Naive thymus-derived CD4-positive, alpha-beta T cell (primary cell): ENCODE measurements at regions not wholly inside any gene's neighbourhood (a gene's known extent, or its start where the extent isn't known, plus 50 kb on each side); places are given as distances from the start of the nearest gene placed in this dataset.
A peak's percentile ranks its signal among the peaks of the same experiment; 100 is the strongest.

ENCODE experiments used
- ATAC-seq: fragments of 150-1000 bp; cut with Tn5 transposase; 2 replicates; pipeline ENCODE4 v1.10.0; 2021; ENCODE audit warnings: mild to moderate bottlenecking, moderate library complexity
- CTCF ChIA-PET: fragments of 350-600 bp; sonication (Branson Sonifier 250); formaldehyde crosslinking; loops from one replicate; lab custom pipeline; 2021; ENCODE audit warnings: antibody characterized with exemption; lab: Charles Lee
- POLR2A ChIA-PET: fragments of 350-600 bp; sonication (Branson Sonifier 250); formaldehyde crosslinking; loops from one replicate; lab custom pipeline; 2021; ENCODE audit warnings: antibody characterized with exemption, inconsistent platforms; lab: Charles Lee
- DNase-seq, 9 donors: peaks; one replicate each; pipeline versions ENCODE4 v3.0.0 to v3.0.0-alpha.2; 2020 to 2022; ENCODE audit warnings: mixed read lengths in 1 of 9
- H3K27ac ChIP-seq: one replicate; pipeline ENCODE4 v1.7.0; 2013; ENCODE audit warnings: mild to moderate bottlenecking, low read depth, low read length, moderate library complexity
- H3K27me3 ChIP-seq, 2 donors: one replicate each; pipeline ENCODE4 v1.7.0; 2013; ENCODE audit warnings: low read length in 2 of 2, mild to moderate bottlenecking in 2 of 2, moderate library complexity in 2 of 2; ENCODE audit not compliant: control insufficient read depth in 2 of 2, insufficient read depth in 2 of 2
- H3K36me3 ChIP-seq, 3 experiments: 1 replicate in 2 of 3; 2 replicates in 1 of 3; pipeline ENCODE4 v1.7.0; 2013; ENCODE audit warnings: low read length in 3 of 3, mild to moderate bottlenecking in 3 of 3, moderate library complexity in 1 of 3; ENCODE audit not compliant: insufficient read depth in 3 of 3, control insufficient read depth in 2 of 3
- H3K4me1 ChIP-seq, 2 donors: one replicate each; pipeline ENCODE4 v1.7.0; 2013; ENCODE audit warnings: low read length in 2 of 2, mild to moderate bottlenecking in 2 of 2, moderate library complexity in 1 of 2; ENCODE audit not compliant: control insufficient read depth in 2 of 2, insufficient read depth in 2 of 2
- H3K4me3 ChIP-seq: 2 replicates; pipeline ENCODE4 v1.7.0; 2013; ENCODE audit warnings: mild to moderate bottlenecking, low read length
- H3K9me3 ChIP-seq, 3 experiments: 1 replicate in 2 of 3; 2 replicates in 1 of 3; pipeline ENCODE4 v1.7.0; 2013; ENCODE audit warnings: low read length in 3 of 3; ENCODE audit not compliant: control insufficient read depth in 2 of 3
- H3K27ac Mint-ChIP-seq, 9 donors: one replicate each; pipeline ENCODE4 v1.8.0; 2020 to 2022; ENCODE audit warnings: mixed read lengths in 9 of 9, mild to moderate bottlenecking in 8 of 9, moderate library complexity in 5 of 9, inconsistent platforms in 2 of 9
- H3K27me3 Mint-ChIP-seq, 5 donors: one replicate each; pipeline ENCODE4 v1.8.0; 2021 to 2022; ENCODE audit warnings: mixed read lengths in 5 of 5, mild to moderate bottlenecking in 1 of 5
- H3K36me3 Mint-ChIP-seq, 5 donors: one replicate each; pipeline ENCODE4 v1.8.0; 2020 to 2022; ENCODE audit warnings: mixed read lengths in 5 of 5, mild to moderate bottlenecking in 3 of 5, inconsistent platforms in 1 of 5
- H3K4me1 Mint-ChIP-seq, 7 donors: one replicate each; pipeline ENCODE4 v1.8.0; 2020 to 2022; ENCODE audit warnings: mixed read lengths in 7 of 7, mild to moderate bottlenecking in 3 of 7, inconsistent platforms in 1 of 7
- H3K4me3 Mint-ChIP-seq, 10 donors: one replicate each; pipeline ENCODE4 v1.8.0; 2020 to 2022; ENCODE audit warnings: mild to moderate bottlenecking in 10 of 10, mixed read lengths in 10 of 10, moderate library complexity in 6 of 10, inconsistent platforms in 2 of 10
- H3K9me3 Mint-ChIP-seq, 11 donors: one replicate each; pipeline ENCODE4 v1.8.0; 2020 to 2022; ENCODE audit warnings: mixed read lengths in 11 of 11, mild to moderate bottlenecking in 4 of 11, inconsistent platforms in 1 of 11, moderate library complexity in 1 of 11
- intact Hi-C, 2 donors: fragments of 100-400 bp; cut with micrococcal nuclease; formaldehyde crosslinking; loops; one replicate each; pipeline ENCODE4 v1.15.1; 2023

GRCh38 chr9:99634186-99634585 lies 187.5 kb upstream of the NR4A3 start:
- CTCF ChIA-PET: no interaction called here
- no peaks in the 10 kb centered on the region for H3K36me3 Mint-ChIP-seq

GRCh38 chr9:99635032-99635431 lies 186.7 kb upstream of the NR4A3 start:
- no peaks in the 10 kb centered on the region for H3K9me3 Mint-ChIP-seq
- H3K4me3 ChIP-seq: no peak overlapping the region
- DNase-seq: no peak
- intact Hi-C loops: no loop called here
- POLR2A ChIA-PET: no interaction called here
- H3K36me3 ChIP-seq: no peaks in the 10 kb centered on the region
- H3K27me3 ChIP-seq: no peaks in the 10 kb centered on the region
- ATAC-seq: no peak
- no peaks in the 10 kb centered on the region for H3K4me1 ChIP-seq
- no peak overlapping the region for H3K4me3 Mint-ChIP-seq
- H3K4me1 Mint-ChIP-seq: no peaks in the 10 kb centered on the region
- peaks cover 0 to 25% (median 10%) of the 10 kb centered on the region in 5 donors for H3K27me3 Mint-ChIP-seq
- H3K9me3 ChIP-seq: no peaks in the 10 kb centered on the region
- H3K27ac Mint-ChIP-seq: no peak overlapping the region
- H3K36me3 Mint-ChIP-seq: no peaks in the 10 kb centered on the region
- no peak overlapping the region for H3K27ac ChIP-seq
- CTCF ChIA-PET: no interaction called here

More at GRCh38 chr9:99634186-99634585, 187.5 kb upstream of the NR4A3 start:
- no peak for ATAC-seq
- Histone ChIP-seq H3K4me3 (no peak overlapping the region), H3K9me3 (no peaks in the 10 kb centered on the region), H3K27ac (no peak overlapping the region), H3K27me3 (no peaks in the 10 kb centered on the region), H3K36me3 (no peaks in the 10 kb centered on the region), H3K4me1 (no peaks in the 10 kb centered on the region)
- H3K27me3 Mint-ChIP-seq: peaks cover 0 to 21% (median 10%) of the 10 kb centered on the region in 5 donors
- no peak overlapping the region for H3K27ac Mint-ChIP-seq
- no peak overlapping the region for H3K4me3 Mint-ChIP-seq
- intact Hi-C loops: no loop called here
- no peaks in the 10 kb centered on the region for H3K4me1 Mint-ChIP-seq
- POLR2A ChIA-PET: no interaction called here
- no peak for DNase-seq
- H3K9me3 Mint-ChIP-seq: no peaks in the 10 kb centered on the region

DNA sequence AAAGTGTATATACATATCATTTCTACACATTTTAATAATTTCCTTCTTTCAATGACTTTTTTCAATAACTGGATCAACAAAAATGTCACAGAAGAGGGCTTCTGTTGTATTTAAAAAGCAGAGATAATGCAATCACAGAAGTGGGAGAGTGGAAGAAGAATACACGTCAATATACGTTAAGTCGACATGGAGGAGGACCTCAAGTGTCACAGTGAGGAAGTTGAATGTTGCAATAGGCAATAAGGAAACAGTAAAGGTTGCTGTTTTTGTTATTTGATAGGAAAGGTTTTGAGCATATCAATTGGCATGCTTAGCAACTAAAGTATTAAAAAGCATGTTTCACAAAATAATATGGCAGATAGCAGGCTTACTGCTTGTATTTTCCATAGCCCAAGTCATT lies 184.0 kb upstream of the NR4A3 start:
- intact Hi-C loops: no loop called here
- Histone ChIP-seq H3K27ac (no peak overlapping the region), H3K36me3 (no peaks in the 10 kb centered on the region), H3K4me1 (no peaks in the 10 kb centered on the region), H3K9me3 (no peaks in the 10 kb centered on the region), H3K4me3 (no peak overlapping the region), H3K27me3 (no peaks in the 10 kb centered on the region)
- ATAC-seq: no peak
- Mint-ChIP-seq H3K4me1 (no peaks in the 10 kb centered on the region), H3K9me3 (peaks cover 0 to 6% (median 2%) of the 10 kb centered on the region in 11 donors), H3K27ac (no peak overlapping the region), H3K4me3 (no peak overlapping the region), H3K27me3 (peaks cover 7 to 30% (median 17%) of the 10 kb centered on the region in 5 donors), H3K36me3 (peaks cover 0 to 5% (median 0%) of the 10 kb centered on the region in 5 donors)
- DNase-seq: no peak
- CTCF ChIA-PET: no interaction called here
- POLR2A ChIA-PET: no interaction called here

DNA sequence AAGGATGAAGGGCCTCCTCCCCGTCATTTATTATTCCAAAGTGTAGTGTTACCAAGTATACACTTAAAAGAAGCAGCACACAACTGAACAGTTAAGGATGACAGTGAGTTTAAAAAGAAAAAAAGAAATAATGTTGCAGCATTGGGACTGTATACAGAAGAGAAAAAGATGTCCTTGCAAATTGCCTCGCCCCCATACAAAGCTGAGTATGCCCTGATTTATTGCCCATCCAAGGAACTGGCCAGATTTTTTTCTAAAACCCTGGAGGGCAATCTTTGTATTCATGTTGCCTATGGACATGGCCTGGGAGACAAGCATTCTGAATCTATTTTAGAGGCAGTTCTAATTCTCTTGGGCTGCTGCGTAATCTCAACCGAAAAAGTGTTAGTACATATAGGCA lies 182.7 kb upstream of the NR4A3 start:
- H3K27me3 ChIP-seq: no peaks in the 10 kb centered on the region
- ATAC-seq (no peak), DNase-seq (no peak)
- H3K9me3 Mint-ChIP-seq: peaks cover 0 to 6% (median 2%) of the 10 kb centered on the region in 11 donors
- ChIA-PET POLR2A (no interaction called here), CTCF (no interaction called here)
- no peak overlapping the region for H3K4me3 Mint-ChIP-seq
- H3K36me3 ChIP-seq: no peaks in the 10 kb centered on the region
- no peak overlapping the region for H3K4me3 ChIP-seq
- peaks cover 9 to 30% (median 17%) of the 10 kb centered on the region in 5 donors for H3K27me3 Mint-ChIP-seq
- H3K27ac ChIP-seq: no peak overlapping the region
- H3K9me3 ChIP-seq: no peaks in the 10 kb centered on the region
- H3K27ac Mint-ChIP-seq: no peak overlapping the region
- H3K4me1 Mint-ChIP-seq: no peaks in the 10 kb centered on the region
- intact Hi-C loops: no loop called here
- peaks cover 0 to 5% (median 0%) of the 10 kb centered on the region in 5 donors for H3K36me3 Mint-ChIP-seq
- H3K4me1 ChIP-seq: no peaks in the 10 kb centered on the region

DNA sequence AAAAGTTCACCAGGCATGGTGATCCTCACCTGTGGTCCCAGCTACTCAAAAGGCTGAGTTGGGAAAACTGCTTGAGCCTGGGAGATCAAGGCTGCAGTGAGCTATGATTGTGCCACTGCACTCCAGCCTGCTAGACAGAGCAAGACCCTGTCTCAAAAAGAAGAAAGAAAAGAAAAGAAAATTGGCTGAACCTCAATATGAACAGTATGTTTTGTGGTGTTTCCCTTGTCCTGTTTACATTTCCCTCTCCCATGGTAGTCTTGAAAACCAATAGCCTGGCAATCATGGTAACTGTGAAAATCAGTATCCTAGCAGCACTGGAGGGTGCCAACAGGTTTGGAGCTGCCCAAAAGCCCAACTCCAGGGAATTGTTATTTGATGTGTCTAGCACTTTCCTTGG lies 174.1 kb upstream of the NR4A3 start:
- Histone ChIP-seq H3K9me3 (no peaks in the 10 kb centered on the region), H3K4me1 (no peaks in the 10 kb centered on the region), H3K36me3 (no peaks in the 10 kb centered on the region), H3K4me3 (no peak overlapping the region), H3K27ac (no peak overlapping the region), H3K27me3 (no peaks in the 10 kb centered on the region)
- H3K27me3 Mint-ChIP-seq: peaks cover 11 to 22% (median 15%) of the 10 kb centered on the region in 5 donors
- no peak overlapping the region for H3K4me3 Mint-ChIP-seq
- H3K9me3 Mint-ChIP-seq: peaks cover 0 to 14% (median 5%) of the 10 kb centered on the region in 11 donors
- DNase-seq (no peak), ATAC-seq (no peak)
- no peaks in the 10 kb centered on the region for H3K36me3 Mint-ChIP-seq
- intact Hi-C loops: no loop called here
- POLR2A ChIA-PET: no interaction called here
- no peak overlapping the region for H3K27ac Mint-ChIP-seq
- peaks cover 0 to 2% (median 0%) of the 10 kb centered on the region in 7 donors for H3K4me1 Mint-ChIP-seq
- CTCF ChIA-PET: no interaction called here

DNA sequence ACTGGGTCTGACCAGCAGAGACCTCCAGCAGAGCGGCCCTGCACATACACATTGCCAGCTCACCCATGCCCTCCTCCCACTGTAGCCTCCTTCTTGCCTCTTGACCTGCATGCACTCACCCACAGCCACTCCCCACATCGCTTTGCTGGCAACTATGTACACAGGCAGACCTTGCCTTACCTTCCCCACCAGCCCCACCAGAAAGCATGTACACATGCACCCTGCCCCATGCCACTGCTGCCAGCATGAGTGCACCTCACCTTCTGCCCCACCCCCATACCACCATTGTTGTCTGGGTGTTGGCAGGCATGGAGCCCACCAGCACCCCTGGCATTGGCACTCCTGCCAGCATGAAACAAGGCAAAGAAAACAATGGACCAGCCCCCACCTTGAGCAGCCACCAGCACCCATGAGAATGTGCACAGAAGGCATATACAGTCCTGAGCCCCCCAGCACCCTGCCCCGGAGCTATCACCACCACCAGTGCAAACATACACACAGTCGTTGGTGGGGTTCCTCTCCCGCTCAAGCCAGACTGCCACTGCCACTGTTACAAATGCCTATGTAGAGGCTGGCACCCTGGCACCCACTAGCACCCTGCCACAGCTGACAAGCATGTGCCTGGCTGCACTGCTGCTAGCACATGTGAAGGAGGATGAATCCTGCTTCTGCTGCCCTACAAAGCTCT lies 171.4 kb upstream of the NR4A3 start:
- ATAC-seq: no peak
- H3K27ac ChIP-seq: no peak overlapping the region
- H3K4me3 ChIP-seq: no peak overlapping the region
- Mint-ChIP-seq H3K9me3 (peaks cover 0 to 30% (median 12%) of the 10 kb centered on the region in 11 donors), H3K36me3 (peaks cover 0 to 5% (median 0%) of the 10 kb centered on the region in 5 donors), H3K4me3 (no peak overlapping the region), H3K27ac (no peak overlapping the region), H3K4me1 (peaks cover 0 to 2% (median 0%) of the 10 kb centered on the region in 7 donors), H3K27me3 (peaks cover 8 to 27% (median 16%) of the 10 kb centered on the region in 5 donors)
- DNase-seq: no peak
- intact Hi-C loops: no loop called here
- no peaks in the 10 kb centered on the region for H3K4me1 ChIP-seq
- POLR2A ChIA-PET: no interaction called here
- CTCF ChIA-PET: no interaction called here
- H3K27me3 ChIP-seq: no peaks in the 10 kb centered on the region
- H3K36me3 ChIP-seq: no peaks in the 10 kb centered on the region
- no peaks in the 10 kb centered on the region for H3K9me3 ChIP-seq

DNA sequence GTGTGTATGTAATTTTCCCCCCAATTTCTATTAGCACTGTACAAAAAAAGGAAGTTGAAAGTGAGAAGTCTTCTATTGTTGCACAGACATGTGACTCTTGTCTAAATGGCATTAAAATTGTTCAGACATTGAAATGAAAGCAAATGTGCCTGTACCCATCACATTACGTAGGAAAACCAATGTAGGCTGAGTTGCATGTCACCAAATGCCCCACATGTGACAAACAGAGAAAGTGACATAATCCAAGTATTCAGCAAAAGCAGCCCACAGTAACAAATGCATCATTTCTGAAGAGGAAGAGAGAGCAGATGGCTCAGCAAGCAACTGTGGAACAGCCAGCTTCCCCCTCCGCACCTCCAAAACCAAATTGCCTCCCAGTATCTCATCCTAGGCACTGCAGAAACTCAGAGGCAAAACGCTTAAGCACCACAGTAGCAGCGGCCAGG lies 161.5 kb upstream of the NR4A3 start:
- no peaks in the 10 kb centered on the region for H3K4me1 ChIP-seq
- CTCF ChIA-PET: no interaction called here
- intact Hi-C loops: no loop called here
- no peak overlapping the region for H3K4me3 ChIP-seq
- Mint-ChIP-seq H3K9me3 (peaks cover 0 to 7% (median 0%) of the 10 kb centered on the region in 11 donors), H3K27ac (no peak overlapping the region), H3K27me3 (peaks cover 0 to 49% (median 7%) of the 10 kb centered on the region in 5 donors), H3K4me1 (peaks cover 0 to 2% (median 0%) of the 10 kb centered on the region in 7 donors), H3K4me3 (no peak overlapping the region), H3K36me3 (no peaks in the 10 kb centered on the region)
- POLR2A ChIA-PET: no interaction called here
- ATAC-seq (peak; percentile 84), DNase-seq (no peak)
- H3K36me3 ChIP-seq: no peaks in the 10 kb centered on the region
- no peaks in the 10 kb centered on the region for H3K27me3 ChIP-seq
- H3K9me3 ChIP-seq: no peaks in the 10 kb centered on the region
- no peak overlapping the region for H3K27ac ChIP-seq
